ENCODE measurements at regions not wholly inside any gene's neighbourhood (a gene's known extent, or its start where the extent isn't known, plus 50 kb on each side); places are given as distances from the start of the nearest gene placed in this dataset.

DNA sequence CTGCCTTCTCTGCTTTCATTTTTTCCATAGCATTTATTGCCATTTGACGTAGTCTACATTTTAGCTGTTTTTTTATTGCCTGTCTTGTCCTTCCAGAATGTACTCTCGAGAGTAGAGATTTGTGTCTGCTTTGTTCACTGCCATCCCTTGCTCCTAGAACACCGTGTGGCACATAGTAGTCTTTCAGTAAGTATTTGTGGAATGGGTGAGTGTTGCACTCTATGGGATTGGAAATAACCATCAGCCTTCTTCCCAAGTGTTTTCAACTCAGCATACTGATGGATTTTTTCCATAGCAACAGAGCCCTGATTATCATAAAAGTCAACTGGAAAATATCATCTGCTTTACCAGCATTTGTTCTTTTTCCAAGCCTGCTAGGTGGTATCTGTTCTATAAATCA, 462.6 kb downstream of the ENC1 start:
- no peaks in the 10 kb centered on the region for H3K36me3 ChIP-seq (ENCODE audit: insufficient read depth, low read length)
- no peaks in the 10 kb centered on the region for H3K27me3 ChIP-seq (ENCODE audit: insufficient read depth, low read length, poor library complexity, severe bottlenecking)
- no peaks in the 10 kb centered on the region for H3K9me2 ChIP-seq (replicated peaks; ENCODE audit: low read depth, low read length)
- H2AFZ ChIP-seq (ENCODE audit: low read length), result no peak overlapping the region
- peaks cover 42% of the 10 kb centered on the region for H3K4me1 ChIP-seq (ENCODE audit: insufficient read depth, low read length, poor library complexity, severe bottlenecking)
- no peaks in the 10 kb centered on the region; the same call in 1 of the 2 replicates for H3F3A ChIP-seq (ENCODE audit: low read depth)
- H3K79me2 ChIP-seq (ENCODE audit: insufficient read depth, low read length), result no peaks in the 10 kb centered on the region
- no peak overlapping the region for H3K4me2 ChIP-seq (ENCODE audit: low read depth, low read length, poor library complexity, severe bottlenecking)
- no peak for TF ChIP-seq EZH2phosphoT487 (IDR thresholded peaks at IDR 0.05; ENCODE audit: borderline replicate concordance)
- TF ChIP-seq, protein P1, sequence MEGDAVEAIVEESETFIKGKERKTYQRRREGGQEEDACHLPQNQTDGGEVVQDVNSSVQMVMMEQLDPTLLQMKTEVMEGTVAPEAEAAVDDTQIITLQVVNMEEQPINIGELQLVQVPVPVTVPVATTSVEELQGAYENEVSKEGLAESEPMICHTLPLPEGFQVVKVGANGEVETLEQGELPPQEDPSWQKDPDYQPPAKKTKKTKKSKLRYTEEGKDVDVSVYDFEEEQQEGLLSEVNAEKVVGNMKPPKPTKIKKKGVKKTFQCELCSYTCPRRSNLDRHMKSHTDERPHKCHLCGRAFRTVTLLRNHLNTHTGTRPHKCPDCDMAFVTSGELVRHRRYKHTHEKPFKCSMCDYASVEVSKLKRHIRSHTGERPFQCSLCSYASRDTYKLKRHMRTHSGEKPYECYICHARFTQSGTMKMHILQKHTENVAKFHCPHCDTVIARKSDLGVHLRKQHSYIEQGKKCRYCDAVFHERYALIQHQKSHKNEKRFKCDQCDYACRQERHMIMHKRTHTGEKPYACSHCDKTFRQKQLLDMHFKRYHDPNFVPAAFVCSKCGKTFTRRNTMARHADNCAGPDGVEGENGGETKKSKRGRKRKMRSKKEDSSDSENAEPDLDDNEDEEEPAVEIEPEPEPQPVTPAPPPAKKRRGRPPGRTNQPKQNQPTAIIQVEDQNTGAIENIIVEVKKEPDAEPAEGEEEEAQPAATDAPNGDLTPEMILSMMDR (conservative IDR thresholded peaks at IDR 0.05; ENCODE audit: low read length), result no peak
- no peak overlapping the region for H3K4me3 ChIP-seq (ENCODE audit: low read length, poor library complexity, severe bottlenecking)
- H3K9me3 ChIP-seq (ENCODE audit: insufficient read depth, low read depth, low read length), result no peaks in the 10 kb centered on the region
- H3K9ac ChIP-seq (ENCODE audit: low read depth, low read length, poor library complexity, severe bottlenecking), result no peak overlapping the region
- H4K20me1 ChIP-seq (ENCODE audit: insufficient read depth, low read length, poor library complexity, severe bottlenecking), result no peaks in the 10 kb centered on the region

DNA sequence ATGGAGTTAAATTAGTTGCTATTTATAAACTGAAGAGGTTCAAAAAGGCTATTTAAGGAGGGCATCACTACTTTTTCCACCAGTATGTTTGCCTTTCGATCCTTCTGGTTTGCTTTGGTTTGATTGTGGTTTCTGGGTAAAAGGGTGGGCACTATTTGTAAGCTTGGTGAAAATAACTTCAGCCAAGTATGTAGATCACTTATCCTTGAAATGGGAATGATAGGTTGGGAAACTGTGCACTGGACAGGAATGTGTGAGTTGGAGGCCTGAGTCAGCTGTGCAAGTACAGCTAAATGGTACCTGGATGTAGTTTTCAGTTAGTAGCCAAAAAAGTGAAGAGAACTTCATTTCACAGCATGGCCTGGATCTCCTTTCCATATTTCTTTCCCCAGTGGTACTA, 466.2 kb downstream of the ENC1 start:
- Histone ChIP-seq H3K4me1 (ENCODE audit: insufficient read depth, low read length, poor library complexity, severe bottlenecking) (peaks cover 34% of the 10 kb centered on the region), H3K9me2 (replicated peaks; ENCODE audit: low read depth, low read length) (no peaks in the 10 kb centered on the region)

GRCh38 chr5:74173665-74174064, 466.9 kb downstream of the ENC1 start:
- Histone ChIP-seq H3K9me2 (replicated peaks; ENCODE audit: low read depth, low read length) (no peaks in the 10 kb centered on the region), H2AFZ (ENCODE audit: low read length) (no peak overlapping the region)

More for the DNA sequence above, 466.2 kb downstream of the ENC1 start:
- Histone ChIP-seq H3K4me3 (ENCODE audit: low read length, poor library complexity, severe bottlenecking) (no peak overlapping the region), H3K9me3 (ENCODE audit: insufficient read depth, low read depth, low read length) (no peaks in the 10 kb centered on the region), H4K20me1 (ENCODE audit: insufficient read depth, low read length, poor library complexity, severe bottlenecking) (no peaks in the 10 kb centered on the region), H3K4me2 (ENCODE audit: low read depth, low read length, poor library complexity, severe bottlenecking) (no peak overlapping the region), H3F3A (ENCODE audit: low read depth) (no peaks in the 10 kb centered on the region), H2AFZ (ENCODE audit: low read length) (no peak overlapping the region), H3K27me3 (ENCODE audit: insufficient read depth, low read length, poor library complexity, severe bottlenecking) (no peaks in the 10 kb centered on the region), H3K36me3 (ENCODE audit: insufficient read depth, low read length) (no peaks in the 10 kb centered on the region), H3K79me2 (ENCODE audit: insufficient read depth, low read length) (no peaks in the 10 kb centered on the region), H3K9ac (ENCODE audit: low read depth, low read length, poor library complexity, severe bottlenecking) (no peak overlapping the region)
- no peak for TF ChIP-seq EZH2phosphoT487 (IDR thresholded peaks at IDR 0.05; ENCODE audit: borderline replicate concordance)
- TF ChIP-seq, protein P1 (conservative IDR thresholded peaks at IDR 0.05; ENCODE audit: low read length), result no peak

More at GRCh38 chr5:74173665-74174064, 466.9 kb downstream of the ENC1 start:
- no peaks in the 10 kb centered on the region for H3K79me2 ChIP-seq (ENCODE audit: insufficient read depth, low read length)
- H3K9ac ChIP-seq (ENCODE audit: low read depth, low read length, poor library complexity, severe bottlenecking), result no peak overlapping the region
- H4K20me1 ChIP-seq (ENCODE audit: insufficient read depth, low read length, poor library complexity, severe bottlenecking), result no peaks in the 10 kb centered on the region
- no peaks in the 10 kb centered on the region for H3F3A ChIP-seq (ENCODE audit: low read depth)
- H3K9me3 ChIP-seq (ENCODE audit: insufficient read depth, low read depth, low read length), result no peaks in the 10 kb centered on the region
- peaks cover 34% of the 10 kb centered on the region for H3K4me1 ChIP-seq (ENCODE audit: insufficient read depth, low read length, poor library complexity, severe bottlenecking)
- no peaks in the 10 kb centered on the region for H3K36me3 ChIP-seq (ENCODE audit: insufficient read depth, low read length)
- peak overlapping the region; percentile 34 for H3K4me2 ChIP-seq (ENCODE audit: low read depth, low read length, poor library complexity, severe bottlenecking)
- no peak overlapping the region for H3K4me3 ChIP-seq (ENCODE audit: low read length, poor library complexity, severe bottlenecking)
- TF ChIP-seq, protein P1 (conservative IDR thresholded peaks at IDR 0.05; ENCODE audit: low read length), result no peak
- no peak for TF ChIP-seq EZH2phosphoT487 (IDR thresholded peaks at IDR 0.05; ENCODE audit: borderline replicate concordance)
- H3K27me3 ChIP-seq (ENCODE audit: insufficient read depth, low read length, poor library complexity, severe bottlenecking), result no peaks in the 10 kb centered on the region

Data from Loucy (cell line).